H1 (cell line): ENCODE measurements at regions not wholly inside any gene's neighbourhood (a gene's known extent, or its start where the extent isn't known, plus 50 kb on each side); places are given as distances from the start of the nearest gene placed in this dataset.

Experiments used
- BCL11A ChIP-seq, 2 experiments: IDR thresholded peaks; one replicate each; pipeline ENCODE4 v1.6.1; 2011; ENCODE audit warnings: low read depth in 2 of 2, low read length in 2 of 2, mild to moderate bottlenecking in 2 of 2
- CHD1 ChIP-seq: IDR thresholded peaks from 2 replicates; pipeline ENCODE4 v1.6.1; 2012; ENCODE audit warnings: low read depth, low read length, improper control_type of control experiment
- EP300 ChIP-seq, 2 experiments: IDR thresholded peaks; 1 replicate in 1 of 2; 2 replicates in 1 of 2; pipeline ENCODE4 v1.6.1; 2011 to 2012; ENCODE audit warnings: low read depth in 2 of 2, low read length in 2 of 2, mild to moderate bottlenecking in 2 of 2, borderline replicate concordance in 1 of 2, inconsistent platforms in 1 of 2, moderate library complexity in 1 of 2
- SIRT6 ChIP-seq: IDR thresholded peaks from one replicate; pipeline ENCODE4 v1.7.1; 2012; ENCODE audit warnings: low read length, inconsistent platforms
- SIX5 ChIP-seq: IDR thresholded peaks from 2 replicates; pipeline ENCODE4 v1.6.1; 2011; ENCODE audit warnings: mild to moderate bottlenecking, low read depth, low read length
- TF ChIP-seq, protein P1 (sequence below): IDR thresholded peaks from 2 replicates; pipeline ENCODE4 v1.6.1; 2012; ENCODE audit warnings: inconsistent platforms

DNA sequence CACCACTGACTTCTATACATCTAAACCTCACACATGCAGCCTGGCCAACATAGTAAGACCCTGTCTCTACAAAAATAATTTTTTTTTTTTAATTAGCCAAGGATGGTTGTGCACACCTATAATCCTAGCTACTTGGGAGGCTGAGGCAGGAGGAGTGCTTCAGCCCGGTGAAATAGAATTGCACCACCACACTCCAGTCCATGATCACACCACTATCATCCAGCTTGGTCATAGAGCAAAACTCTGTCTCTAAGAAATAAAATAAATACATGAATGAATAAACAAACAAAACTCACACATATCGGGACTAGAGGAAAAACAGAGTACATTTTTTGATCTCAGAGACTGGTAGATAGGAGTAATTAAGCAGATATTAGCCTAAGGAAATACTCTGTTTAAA, 66.6 kb upstream of the PDE5A start (continued):
- TF ChIP-seq, protein P1, sequence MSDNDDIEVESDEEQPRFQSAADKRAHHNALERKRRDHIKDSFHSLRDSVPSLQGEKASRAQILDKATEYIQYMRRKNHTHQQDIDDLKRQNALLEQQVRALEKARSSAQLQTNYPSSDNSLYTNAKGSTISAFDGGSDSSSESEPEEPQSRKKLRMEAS: no peak
- TF ChIP-seq CHD1: no peak
- no peak for TF ChIP-seq EP300 (IDR thresholded peaks at IDR 0.05; ENCODE audit: borderline replicate concordance in 1 of 2, low read depth in 2 of 2, low read length in 2 of 2)
- TF ChIP-seq SIRT6: no peak
- TF ChIP-seq SIX5: no peak
- TF ChIP-seq BCL11A (IDR thresholded peaks at IDR 0.05; ENCODE audit: low read depth in 2 of 2, low read length in 2 of 2): no peak
